OCI-LY1 (cell line): ENCODE measurements at regions not wholly inside any gene's neighbourhood (a gene's known extent, or its start where the extent isn't known, plus 50 kb on each side); places are given as distances from the start of the nearest gene placed in this dataset.

ENCODE experiments used
- EZH2 ChIP-seq: fragments of 200-600 bp; sonication (generic), shearing (Covaris generic); IDR thresholded peaks from 2 replicates; pipeline ENCODE4 v1.8.0; 2017; ENCODE audit warnings: borderline replicate concordance, mixed run types, mild to moderate bottlenecking, antibody characterized with exemption, low read length, moderate library complexity, mixed read lengths
- TF ChIP-seq, protein P1 (sequence below): fragments of 200-600 bp; sonication (generic), shearing (Covaris generic); IDR thresholded peaks from 2 replicates; pipeline ENCODE4 v1.5.1; 2017; ENCODE audit warnings: mild to moderate bottlenecking, antibody characterized with exemption, low read length, moderate library complexity, mixed read lengths

DNA sequence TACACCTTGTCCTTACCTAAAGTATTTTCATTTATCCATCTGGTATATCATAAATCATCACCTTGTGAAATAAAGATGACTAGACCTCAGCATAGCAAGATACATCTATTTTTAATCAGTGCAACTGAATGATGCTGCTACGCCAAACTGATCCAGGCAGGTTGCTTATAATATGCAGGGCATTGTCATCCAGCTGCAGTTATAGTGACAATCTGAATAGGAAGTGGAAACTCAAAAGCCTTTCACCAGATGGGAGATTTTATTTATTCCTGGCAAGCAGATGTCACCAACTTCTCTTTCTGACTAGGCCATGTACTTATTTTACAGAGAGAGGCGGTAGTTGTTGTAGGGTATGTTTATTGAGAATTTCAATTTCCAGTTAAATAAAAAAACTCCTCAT, 747.3 kb downstream of the ADCYAP1 start:
- TF ChIP-seq, protein P1, sequence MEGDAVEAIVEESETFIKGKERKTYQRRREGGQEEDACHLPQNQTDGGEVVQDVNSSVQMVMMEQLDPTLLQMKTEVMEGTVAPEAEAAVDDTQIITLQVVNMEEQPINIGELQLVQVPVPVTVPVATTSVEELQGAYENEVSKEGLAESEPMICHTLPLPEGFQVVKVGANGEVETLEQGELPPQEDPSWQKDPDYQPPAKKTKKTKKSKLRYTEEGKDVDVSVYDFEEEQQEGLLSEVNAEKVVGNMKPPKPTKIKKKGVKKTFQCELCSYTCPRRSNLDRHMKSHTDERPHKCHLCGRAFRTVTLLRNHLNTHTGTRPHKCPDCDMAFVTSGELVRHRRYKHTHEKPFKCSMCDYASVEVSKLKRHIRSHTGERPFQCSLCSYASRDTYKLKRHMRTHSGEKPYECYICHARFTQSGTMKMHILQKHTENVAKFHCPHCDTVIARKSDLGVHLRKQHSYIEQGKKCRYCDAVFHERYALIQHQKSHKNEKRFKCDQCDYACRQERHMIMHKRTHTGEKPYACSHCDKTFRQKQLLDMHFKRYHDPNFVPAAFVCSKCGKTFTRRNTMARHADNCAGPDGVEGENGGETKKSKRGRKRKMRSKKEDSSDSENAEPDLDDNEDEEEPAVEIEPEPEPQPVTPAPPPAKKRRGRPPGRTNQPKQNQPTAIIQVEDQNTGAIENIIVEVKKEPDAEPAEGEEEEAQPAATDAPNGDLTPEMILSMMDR = no peak
- no peak for TF ChIP-seq EZH2
